ENCODE measurements at regions not wholly inside any gene's neighbourhood (a gene's known extent, or its start where the extent isn't known, plus 50 kb on each side); places are given as distances from the start of the nearest gene placed in this dataset.

DNA sequence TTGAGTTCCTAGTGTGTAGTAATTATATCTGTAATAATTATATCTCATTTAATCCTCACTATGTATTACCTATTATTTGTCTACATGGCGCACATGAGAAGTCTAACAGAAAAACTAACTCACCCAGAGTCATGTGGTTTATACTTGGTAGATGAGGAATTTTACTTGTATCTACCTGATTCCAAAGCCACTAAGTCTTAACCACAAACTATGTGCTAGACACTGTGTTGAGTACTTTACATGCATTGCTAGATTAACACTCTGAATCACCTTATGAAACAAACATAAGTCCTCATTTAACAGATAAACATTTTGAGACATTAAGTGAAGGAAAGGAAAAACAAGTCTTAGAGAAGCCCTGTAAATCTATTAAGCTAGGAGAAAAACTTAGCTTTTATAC lies 404.8 kb downstream of the TLR4 start:
- TF ChIP-seq, protein P1, sequence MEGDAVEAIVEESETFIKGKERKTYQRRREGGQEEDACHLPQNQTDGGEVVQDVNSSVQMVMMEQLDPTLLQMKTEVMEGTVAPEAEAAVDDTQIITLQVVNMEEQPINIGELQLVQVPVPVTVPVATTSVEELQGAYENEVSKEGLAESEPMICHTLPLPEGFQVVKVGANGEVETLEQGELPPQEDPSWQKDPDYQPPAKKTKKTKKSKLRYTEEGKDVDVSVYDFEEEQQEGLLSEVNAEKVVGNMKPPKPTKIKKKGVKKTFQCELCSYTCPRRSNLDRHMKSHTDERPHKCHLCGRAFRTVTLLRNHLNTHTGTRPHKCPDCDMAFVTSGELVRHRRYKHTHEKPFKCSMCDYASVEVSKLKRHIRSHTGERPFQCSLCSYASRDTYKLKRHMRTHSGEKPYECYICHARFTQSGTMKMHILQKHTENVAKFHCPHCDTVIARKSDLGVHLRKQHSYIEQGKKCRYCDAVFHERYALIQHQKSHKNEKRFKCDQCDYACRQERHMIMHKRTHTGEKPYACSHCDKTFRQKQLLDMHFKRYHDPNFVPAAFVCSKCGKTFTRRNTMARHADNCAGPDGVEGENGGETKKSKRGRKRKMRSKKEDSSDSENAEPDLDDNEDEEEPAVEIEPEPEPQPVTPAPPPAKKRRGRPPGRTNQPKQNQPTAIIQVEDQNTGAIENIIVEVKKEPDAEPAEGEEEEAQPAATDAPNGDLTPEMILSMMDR (IDR thresholded peaks at IDR 0.05; ENCODE audit: insufficient read depth, low read length), result no peak
- TF ChIP-seq, protein P2, sequence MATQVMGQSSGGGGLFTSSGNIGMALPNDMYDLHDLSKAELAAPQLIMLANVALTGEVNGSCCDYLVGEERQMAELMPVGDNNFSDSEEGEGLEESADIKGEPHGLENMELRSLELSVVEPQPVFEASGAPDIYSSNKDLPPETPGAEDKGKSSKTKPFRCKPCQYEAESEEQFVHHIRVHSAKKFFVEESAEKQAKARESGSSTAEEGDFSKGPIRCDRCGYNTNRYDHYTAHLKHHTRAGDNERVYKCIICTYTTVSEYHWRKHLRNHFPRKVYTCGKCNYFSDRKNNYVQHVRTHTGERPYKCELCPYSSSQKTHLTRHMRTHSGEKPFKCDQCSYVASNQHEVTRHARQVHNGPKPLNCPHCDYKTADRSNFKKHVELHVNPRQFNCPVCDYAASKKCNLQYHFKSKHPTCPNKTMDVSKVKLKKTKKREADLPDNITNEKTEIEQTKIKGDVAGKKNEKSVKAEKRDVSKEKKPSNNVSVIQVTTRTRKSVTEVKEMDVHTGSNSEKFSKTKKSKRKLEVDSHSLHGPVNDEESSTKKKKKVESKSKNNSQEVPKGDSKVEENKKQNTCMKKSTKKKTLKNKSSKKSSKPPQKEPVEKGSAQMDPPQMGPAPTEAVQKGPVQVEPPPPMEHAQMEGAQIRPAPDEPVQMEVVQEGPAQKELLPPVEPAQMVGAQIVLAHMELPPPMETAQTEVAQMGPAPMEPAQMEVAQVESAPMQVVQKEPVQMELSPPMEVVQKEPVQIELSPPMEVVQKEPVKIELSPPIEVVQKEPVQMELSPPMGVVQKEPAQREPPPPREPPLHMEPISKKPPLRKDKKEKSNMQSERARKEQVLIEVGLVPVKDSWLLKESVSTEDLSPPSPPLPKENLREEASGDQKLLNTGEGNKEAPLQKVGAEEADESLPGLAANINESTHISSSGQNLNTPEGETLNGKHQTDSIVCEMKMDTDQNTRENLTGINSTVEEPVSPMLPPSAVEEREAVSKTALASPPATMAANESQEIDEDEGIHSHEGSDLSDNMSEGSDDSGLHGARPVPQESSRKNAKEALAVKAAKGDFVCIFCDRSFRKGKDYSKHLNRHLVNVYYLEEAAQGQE (IDR thresholded peaks at IDR 0.05; ENCODE audit: insufficient replicate concordance, low read depth), result no peak
- TF ChIP-seq SPI1 (IDR thresholded peaks at IDR 0.05; ENCODE audit: borderline replicate concordance, low read depth) (no peak), POLR2AphosphoS5 (IDR thresholded peaks at IDR 0.05; ENCODE audit: low read depth) (no peak), GABPA (IDR thresholded peaks at IDR 0.05; ENCODE audit: low read depth) (no peak)
- Histone ChIP-seq H3K27me3 (ENCODE audit: insufficient read depth, poor library complexity, severe bottlenecking) (peaks cover 2% of the 10 kb centered on the region), H3K4me3 (replicated peaks; ENCODE audit: insufficient read depth, low read length) (no peak overlapping the region), H3K27ac (replicated peaks) (no peak overlapping the region)
- no peak for DNase-seq (ENCODE audit: low read depth in 1 of 2, low spot score in 1 of 2)

DNA sequence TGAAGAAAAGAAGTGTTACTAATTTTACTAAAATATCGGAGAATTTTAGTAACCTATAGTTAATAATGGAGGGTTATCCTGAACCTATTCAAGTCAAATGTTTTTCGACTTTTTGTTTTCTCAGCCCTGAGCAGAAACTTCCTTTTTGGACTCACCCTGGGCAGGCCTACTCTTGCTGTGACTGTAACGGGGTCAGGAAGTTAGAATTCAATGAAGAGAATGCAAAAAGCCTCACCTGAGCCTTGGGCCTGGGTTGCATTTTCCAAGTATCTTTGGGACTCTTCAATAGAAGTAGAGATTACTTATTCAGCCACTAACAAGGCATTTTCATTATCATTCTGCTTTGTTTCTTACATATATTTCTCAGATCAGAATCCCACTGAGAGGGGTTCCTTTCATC lies 405.3 kb downstream of the TLR4 start:
- TF ChIP-seq POLR2AphosphoS5 (IDR thresholded peaks at IDR 0.05; ENCODE audit: low read depth), result no peak
- H3K27me3 ChIP-seq (ENCODE audit: insufficient read depth, poor library complexity, severe bottlenecking), result peaks cover 2% of the 10 kb centered on the region
- no peak overlapping the region for H3K4me3 ChIP-seq (replicated peaks; ENCODE audit: insufficient read depth, low read length)
- H3K27ac ChIP-seq (replicated peaks), result no peak overlapping the region
- no peak for DNase-seq (ENCODE audit: low read depth in 1 of 2, low spot score in 1 of 2)

DNA sequence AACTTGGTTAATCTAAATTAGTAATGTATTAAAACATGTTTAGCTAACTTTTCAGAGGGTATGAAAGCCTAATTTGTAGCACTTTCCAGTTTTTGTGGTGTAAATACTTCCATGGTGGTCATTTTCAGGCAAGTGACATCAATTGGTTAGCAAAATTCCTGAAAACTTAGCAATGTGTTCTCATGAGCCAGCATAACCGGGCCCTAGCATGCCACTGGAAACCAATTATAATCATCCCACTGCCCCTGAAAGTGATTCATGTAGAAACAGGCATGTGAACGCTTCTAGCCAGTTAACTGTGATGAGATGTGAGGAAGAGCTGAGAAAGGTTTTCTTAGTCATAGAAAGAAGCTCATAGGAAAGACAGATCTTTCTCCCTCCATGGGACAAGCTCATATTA lies 417.2 kb downstream of the TLR4 start:
- no peak for DNase-seq (ENCODE audit: low read depth in 1 of 2, low spot score in 1 of 2)
- no peak overlapping the region for H3K27ac ChIP-seq (replicated peaks)
- TF ChIP-seq, protein P1 (IDR thresholded peaks at IDR 0.05; ENCODE audit: insufficient read depth, low read length), result no peak
- TF ChIP-seq SPI1 (IDR thresholded peaks at IDR 0.05; ENCODE audit: borderline replicate concordance, low read depth) (no peak), POLR2AphosphoS5 (IDR thresholded peaks at IDR 0.05; ENCODE audit: low read depth) (no peak), GABPA (IDR thresholded peaks at IDR 0.05; ENCODE audit: low read depth) (no peak)
- TF ChIP-seq, protein P2 (IDR thresholded peaks at IDR 0.05; ENCODE audit: insufficient replicate concordance, low read depth), result no peak
- no peak overlapping the region for H3K4me3 ChIP-seq (replicated peaks; ENCODE audit: insufficient read depth, low read length)
- H3K27me3 ChIP-seq (ENCODE audit: insufficient read depth, poor library complexity, severe bottlenecking), result no peaks in the 10 kb centered on the region

DNA sequence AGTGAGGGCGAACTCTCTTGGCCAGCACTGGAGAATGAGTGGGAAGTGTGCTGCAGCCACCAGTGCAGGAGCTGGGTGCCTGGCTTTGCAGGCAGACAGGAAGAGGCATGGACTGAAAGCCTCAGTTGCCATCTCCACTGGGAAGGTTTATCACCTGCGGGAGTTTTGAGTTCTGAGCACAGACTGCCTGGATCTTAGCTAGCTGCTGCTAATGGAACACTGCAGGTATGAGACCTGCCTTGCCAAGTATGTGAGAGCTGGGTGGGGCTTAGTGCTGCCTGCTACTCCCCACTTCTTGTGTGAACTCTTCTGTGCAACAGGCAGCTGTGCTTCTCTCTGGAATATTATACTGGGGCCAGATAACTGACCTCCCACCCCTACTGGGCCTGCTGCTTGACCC lies 424.1 kb downstream of the TLR4 start:
- Histone ChIP-seq H3K27me3 (ENCODE audit: insufficient read depth, poor library complexity, severe bottlenecking) (no peaks in the 10 kb centered on the region), H3K4me3 (replicated peaks; ENCODE audit: insufficient read depth, low read length) (no peak overlapping the region), H3K27ac (replicated peaks) (no peak overlapping the region)
- no peak for DNase-seq (ENCODE audit: low read depth in 1 of 2, low spot score in 1 of 2)
- TF ChIP-seq, protein P2 (IDR thresholded peaks at IDR 0.05; ENCODE audit: insufficient replicate concordance, low read depth), result no peak
- TF ChIP-seq GABPA (IDR thresholded peaks at IDR 0.05; ENCODE audit: low read depth) (no peak), POLR2AphosphoS5 (IDR thresholded peaks at IDR 0.05; ENCODE audit: low read depth) (no peak), SPI1 (IDR thresholded peaks at IDR 0.05; ENCODE audit: borderline replicate concordance, low read depth) (no peak)
- TF ChIP-seq, protein P1 (IDR thresholded peaks at IDR 0.05; ENCODE audit: insufficient read depth, low read length), result no peak

All from HL-60 (cell line).